Lower leg skin (tissue), 4 donors: ENCODE measurements at regions not wholly inside any gene's neighbourhood (a gene's known extent, or its start where the extent isn't known, plus 50 kb on each side); places are given as distances from the start of the nearest gene placed in this dataset.

ENCODE experiments used
- DNase-seq, 2 donors: peaks; one replicate each; pipeline ENCODE4 v3.0.0-alpha.2; 2019; ENCODE audit warnings: low spot score in 2 of 2
- H3K4me3 ChIP-seq: fragments of 200-600 bp; sonication (generic); 2 replicates; pipeline ENCODE4 v1.5.1; 2017; ENCODE audit warnings: mild to moderate bottlenecking, low read depth; ENCODE audit not compliant: poor library complexity, severe bottlenecking
- POLR2A ChIP-seq, 2 donors: fragments of 450-650 bp; IDR thresholded peaks; one replicate each; pipeline ENCODE4 v1.6.1; 2016 to 2017; ENCODE audit warnings: antibody characterized with exemption in 2 of 2, mild to moderate bottlenecking in 1 of 2, moderate library complexity in 1 of 2
- WGBS, 2 donors: methylation state at CpG; one replicate each; pipeline ENCODE4 v1.1.5; 2018; 5-methylcytosine and 5-hydroxymethylcytosine counted together
- intact Hi-C: fragments of 100-400 bp; cut with DNase I; formaldehyde crosslinking; loops from one replicate; pipeline ENCODE4 v1.15.0; 2023; ENCODE audit warnings: low total_unique reads
- TF ChIP-seq, protein P1 (sequence below), 3 donors: fragments of 450-650 bp; IDR thresholded peaks; one replicate each; pipeline ENCODE4 v1.5.1; 2016; ENCODE audit warnings: antibody characterized with exemption in 3 of 3, mild to moderate bottlenecking in 3 of 3, moderate library complexity in 2 of 3

DNA sequence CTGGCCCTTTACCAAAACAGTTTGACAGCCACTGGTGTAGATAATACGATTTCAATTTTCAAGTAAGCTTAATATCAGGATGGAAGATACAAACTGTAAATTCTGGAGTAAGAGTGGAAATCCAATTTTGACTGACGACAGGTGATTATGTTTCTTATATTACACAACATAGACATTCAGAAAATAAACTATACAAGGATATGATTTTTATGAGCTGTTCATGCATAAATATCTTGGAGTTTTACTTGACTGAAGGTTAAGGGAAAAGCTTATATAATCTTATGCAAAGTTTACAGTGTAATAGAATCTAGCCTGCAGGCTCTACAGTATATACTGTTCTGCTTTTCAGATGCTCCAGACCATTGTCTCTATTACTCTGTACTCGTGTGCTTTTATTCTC is 1672.3 kb downstream of the ARAP2 start:
- DNase-seq, result no peak
- H3K4me3 ChIP-seq, result no peak overlapping the region
- TF ChIP-seq POLR2A (IDR thresholded peaks at IDR 0.05), result no peak
- WGBS, 2 donors, result 70 to 72% methylated on average over 3 of the region's 3 CpGs
- intact Hi-C loops, result no loop called here

DNA sequence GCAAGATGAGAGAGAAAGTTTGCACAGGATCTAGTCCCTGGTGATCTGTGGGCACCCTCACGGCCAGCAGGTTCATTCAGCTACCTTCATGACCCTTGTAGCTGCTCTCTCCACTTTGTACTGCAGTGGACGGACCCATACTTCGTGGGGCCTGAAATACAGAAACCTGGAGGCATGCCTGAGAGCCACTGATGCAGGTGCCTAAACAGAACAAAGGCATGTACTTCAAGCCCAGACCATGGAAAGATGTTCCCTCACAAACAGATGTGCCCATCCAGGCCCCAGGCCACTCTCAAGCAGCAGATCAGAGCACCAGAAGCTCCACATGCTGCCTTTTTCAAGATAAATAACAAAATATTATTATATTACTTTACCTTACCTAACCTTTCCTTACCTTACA is 1629.0 kb downstream of the ARAP2 start:
- TF ChIP-seq, protein P1, sequence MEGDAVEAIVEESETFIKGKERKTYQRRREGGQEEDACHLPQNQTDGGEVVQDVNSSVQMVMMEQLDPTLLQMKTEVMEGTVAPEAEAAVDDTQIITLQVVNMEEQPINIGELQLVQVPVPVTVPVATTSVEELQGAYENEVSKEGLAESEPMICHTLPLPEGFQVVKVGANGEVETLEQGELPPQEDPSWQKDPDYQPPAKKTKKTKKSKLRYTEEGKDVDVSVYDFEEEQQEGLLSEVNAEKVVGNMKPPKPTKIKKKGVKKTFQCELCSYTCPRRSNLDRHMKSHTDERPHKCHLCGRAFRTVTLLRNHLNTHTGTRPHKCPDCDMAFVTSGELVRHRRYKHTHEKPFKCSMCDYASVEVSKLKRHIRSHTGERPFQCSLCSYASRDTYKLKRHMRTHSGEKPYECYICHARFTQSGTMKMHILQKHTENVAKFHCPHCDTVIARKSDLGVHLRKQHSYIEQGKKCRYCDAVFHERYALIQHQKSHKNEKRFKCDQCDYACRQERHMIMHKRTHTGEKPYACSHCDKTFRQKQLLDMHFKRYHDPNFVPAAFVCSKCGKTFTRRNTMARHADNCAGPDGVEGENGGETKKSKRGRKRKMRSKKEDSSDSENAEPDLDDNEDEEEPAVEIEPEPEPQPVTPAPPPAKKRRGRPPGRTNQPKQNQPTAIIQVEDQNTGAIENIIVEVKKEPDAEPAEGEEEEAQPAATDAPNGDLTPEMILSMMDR (IDR thresholded peaks at IDR 0.05), result no peak
- no peak for TF ChIP-seq POLR2A (IDR thresholded peaks at IDR 0.05)
- peak in 1 of 2 donors; percentile 46 for DNase-seq
- WGBS, 2 donors, result 72 to 85% methylated on average over 3 of the region's 3 CpGs
- H3K4me3 ChIP-seq, result no peak overlapping the region
- intact Hi-C loops, result no loop called here

DNA sequence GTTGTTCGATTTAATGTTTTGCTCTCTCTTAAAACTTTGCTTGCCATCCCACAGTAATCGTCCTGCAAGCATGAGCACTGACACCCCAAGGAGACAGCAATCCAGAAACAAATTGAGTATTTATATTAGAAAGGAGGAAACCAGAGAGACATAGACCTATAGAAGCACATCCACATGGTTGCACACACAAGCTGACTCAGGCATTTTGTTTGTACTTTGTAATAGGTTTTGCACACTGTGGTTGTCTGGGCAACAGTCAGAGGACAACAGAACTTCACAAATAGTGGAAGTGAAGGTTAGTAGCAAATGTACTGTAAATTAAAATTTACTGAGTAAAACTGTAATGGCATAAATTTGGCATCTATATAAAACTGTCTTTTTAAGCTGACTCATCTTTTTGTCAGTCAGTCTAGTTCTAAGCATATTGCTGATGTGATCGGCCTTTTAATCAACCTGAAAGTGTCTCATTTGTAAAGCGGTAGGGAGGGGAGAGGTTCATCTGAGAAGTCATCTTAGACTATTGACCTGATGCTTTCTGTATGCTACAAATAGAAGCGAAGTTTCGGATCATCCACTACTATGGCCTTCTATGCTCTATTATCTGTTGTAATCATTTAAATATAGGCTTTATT is 1624.7 kb downstream of the ARAP2 start:
- no peak overlapping the region for H3K4me3 ChIP-seq
- no peak for DNase-seq
- 64 to 73% methylated on average over 6 of the region's 6 CpGs for WGBS, 2 donors
- intact Hi-C loops, result no loop called here
- TF ChIP-seq POLR2A (IDR thresholded peaks at IDR 0.05), result no peak
- TF ChIP-seq, protein P1 (IDR thresholded peaks at IDR 0.05), result no peak

DNA sequence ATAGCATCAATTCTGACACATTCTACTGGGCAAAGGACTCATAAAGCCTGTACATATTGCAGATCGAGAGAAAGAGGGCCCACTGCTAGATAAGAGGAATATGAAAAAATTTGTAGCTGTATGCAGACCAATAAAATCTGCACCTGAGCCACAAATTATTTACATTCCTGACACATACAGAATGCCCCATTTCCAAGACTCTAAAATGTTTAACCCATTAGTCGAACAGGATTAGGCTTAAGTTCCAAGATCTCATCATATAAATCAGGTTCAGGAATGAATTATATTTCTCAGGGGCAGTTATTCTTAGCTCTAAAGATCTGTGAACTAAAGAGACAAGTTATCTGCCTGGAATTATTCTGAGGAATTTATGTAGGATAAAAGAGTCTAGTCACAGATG is 1615.8 kb downstream of the ARAP2 start:
- intact Hi-C loops, result no loop called here
- no peak overlapping the region for H3K4me3 ChIP-seq
- no peak for TF ChIP-seq POLR2A (IDR thresholded peaks at IDR 0.05)
- TF ChIP-seq, protein P1 (IDR thresholded peaks at IDR 0.05), result no peak
- DNase-seq, result no peak
- WGBS, 2 donors, result 47 to 54% methylated on average over 2 of the region's 2 CpGs

DNA sequence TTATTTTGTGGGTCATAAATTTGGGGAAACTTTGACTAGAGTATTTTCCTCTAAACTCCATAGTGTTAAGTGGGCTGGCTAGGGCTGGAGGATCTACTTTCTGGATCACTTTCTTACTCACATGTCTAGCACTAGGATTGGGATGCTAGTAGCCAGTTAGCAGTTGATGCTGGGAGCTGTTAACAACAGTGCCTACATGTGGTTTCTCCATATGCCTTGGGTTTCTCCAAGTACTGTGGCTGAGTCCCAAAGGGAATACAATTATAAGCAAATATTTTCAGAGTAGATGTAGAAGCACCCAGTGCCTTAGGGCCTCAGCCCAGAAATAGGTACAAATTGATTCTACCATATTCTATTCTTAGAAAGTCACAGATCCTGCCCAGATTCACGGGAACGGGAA is 1614.9 kb downstream of the ARAP2 start:
- intact Hi-C loops, result no loop called here
- no peak for DNase-seq
- 53 to 62% methylated on average over 2 of the region's 2 CpGs for WGBS, 2 donors
- H3K4me3 ChIP-seq, result no peak overlapping the region
- TF ChIP-seq, protein P1 (IDR thresholded peaks at IDR 0.05), result no peak
- TF ChIP-seq POLR2A (IDR thresholded peaks at IDR 0.05), result no peak

DNA sequence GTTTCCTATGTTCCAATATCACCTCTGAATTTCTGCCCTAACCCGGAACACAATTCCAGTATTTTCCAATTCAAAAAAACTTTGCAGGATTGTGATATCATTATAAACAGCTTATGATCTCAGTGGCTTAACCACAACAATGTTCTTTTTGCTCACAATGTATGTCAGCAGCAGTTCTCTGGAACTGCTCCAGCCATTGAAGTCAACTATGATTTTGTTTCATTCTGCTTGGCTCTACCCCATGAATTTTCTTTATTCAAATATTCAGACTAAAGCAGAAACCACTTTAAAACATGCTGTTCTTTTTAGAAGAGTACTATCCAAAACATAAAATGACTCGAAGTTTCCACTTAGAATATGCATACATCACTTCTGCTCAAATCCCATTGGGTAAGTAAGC is 1611.1 kb downstream of the ARAP2 start:
- WGBS, 2 donors, result 70 to 71% methylated on average over 2 of the region's 2 CpGs
- TF ChIP-seq POLR2A (IDR thresholded peaks at IDR 0.05), result no peak
- TF ChIP-seq, protein P1 (IDR thresholded peaks at IDR 0.05), result no peak
- intact Hi-C loops, result no loop called here
- no peak overlapping the region for H3K4me3 ChIP-seq
- DNase-seq, result no peak
